SU-DHL-6 (cell line): ENCODE measurements at regions not wholly inside any gene's neighbourhood (a gene's known extent, or its start where the extent isn't known, plus 50 kb on each side); places are given as distances from the start of the nearest gene placed in this dataset.

Experiments used
- H2AFZ ChIP-seq: fragments of 200-600 bp; sonication (generic); 2 replicates; pipeline ENCODE4 v1.6.1; 2014; ENCODE audit warnings: low read depth, mild to moderate bottlenecking, moderate library complexity, mixed read lengths, antibody characterized with exemption, low read length; ENCODE audit not compliant: severe bottlenecking
- H3F3A ChIP-seq: fragments of 200-600 bp; shearing (Covaris generic); 2 replicates; pipeline ENCODE4 v1.6.0; 2016; ENCODE audit warnings: antibody characterized with exemption, mild to moderate bottlenecking; ENCODE audit not compliant: insufficient read depth
- H3K27ac ChIP-seq: fragments of 200-600 bp; sonication (generic); 2 replicates; pipeline ENCODE4 v1.5.1; 2016; ENCODE audit warnings: low read depth, mild to moderate bottlenecking, low read length, moderate library complexity, mixed read lengths
- H3K27me3 ChIP-seq: fragments of 200-600 bp; sonication (generic), shearing (Covaris generic); 2 replicates; pipeline ENCODE4 v1.6.0; 2014; ENCODE audit warnings: mild to moderate bottlenecking, low read length
- H3K36me3 ChIP-seq: fragments of 200-600 bp; sonication (generic); 2 replicates; pipeline ENCODE4 v1.6.1; 2014; ENCODE audit warnings: mild to moderate bottlenecking, low read length, mixed read lengths
- H3K4me2 ChIP-seq: fragments of 300-600, 200-600 bp; shearing (Covaris generic), sonication (generic); 2 replicates; pipeline ENCODE4 v1.6.0; 2014; ENCODE audit warnings: low read length, low read depth, mild to moderate bottlenecking; ENCODE audit not compliant: poor library complexity, severe bottlenecking
- H3K4me3 ChIP-seq: fragments of 200-600 bp; sonication (generic); 2 replicates; pipeline ENCODE4 v1.5.1; 2014; ENCODE audit warnings: antibody characterized with exemption, low read length, mild to moderate bottlenecking, mixed read lengths; ENCODE audit not compliant: insufficient read depth, poor library complexity, severe bottlenecking
- H3K79me2 ChIP-seq: fragments of 200-600 bp; sonication (generic); 2 replicates; pipeline ENCODE4 v1.6.1; 2014; ENCODE audit warnings: mild to moderate bottlenecking, low read length, moderate library complexity; ENCODE audit not compliant: insufficient read depth
- H3K9ac ChIP-seq: fragments of 200-600 bp; sonication (generic); 2 replicates; pipeline ENCODE4 v1.7.0; 2014; ENCODE audit warnings: mild to moderate bottlenecking, low read length
- H3K9me2 ChIP-seq: fragments of 200-600 bp; sonication (generic); replicated peaks from 2 replicates; pipeline ENCODE4 v1.6.1; 2014; ENCODE audit warnings: low read length; ENCODE audit not compliant: insufficient read depth
- H3K9me3 ChIP-seq: fragments of 200-600 bp; sonication (generic); 2 replicates; pipeline ENCODE4 v1.6.1; 2014; ENCODE audit warnings: low read length, mixed read lengths; ENCODE audit not compliant: insufficient read depth
- H4K20me1 ChIP-seq: fragments of 200-600 bp; sonication (generic); 2 replicates; pipeline ENCODE4 v1.6.1; 2014; ENCODE audit warnings: low read depth, mild to moderate bottlenecking, antibody characterized with exemption, low read length, moderate library complexity, mixed read lengths
- CTCF ChIP-seq: fragments of 200-600 bp; sonication (generic); IDR thresholded peaks from one replicate; pipeline ENCODE4 v1.5.1; 2017; ENCODE audit warnings: antibody characterized with exemption, mild to moderate bottlenecking, low read length, moderate library complexity; ENCODE audit not compliant: insufficient read depth, poor library complexity, severe bottlenecking
- EZH2phosphoT487 ChIP-seq: fragments of 200-600 bp; sonication (generic), shearing (Covaris generic); conservative IDR thresholded peaks from 2 replicates; pipeline ENCODE4 v1.6.1; 2018; ENCODE audit warnings: mild to moderate bottlenecking, antibody characterized with exemption, low read length, moderate library complexity, mixed read lengths

GRCh38 chr20:47957135-47957534, 171.9 kb upstream of the SULF2 start:
- no peaks in the 10 kb centered on the region for H3K79me2 ChIP-seq
- no peaks in the 10 kb centered on the region for H3K9me3 ChIP-seq
- no peak overlapping the region for H3K4me2 ChIP-seq
- H4K20me1 ChIP-seq, result no peaks in the 10 kb centered on the region
- H2AFZ ChIP-seq, result no peak overlapping the region
- H3K9me2 ChIP-seq, result no peaks in the 10 kb centered on the region
- no peak overlapping the region for H3K4me3 ChIP-seq
- H3F3A ChIP-seq, result no peaks in the 10 kb centered on the region
- TF ChIP-seq EZH2phosphoT487 (no peak), CTCF (no peak)
- no peaks in the 10 kb centered on the region for H3K36me3 ChIP-seq
- no peak overlapping the region for H3K9ac ChIP-seq
- H3K27ac ChIP-seq, result no peak overlapping the region
- no peaks in the 10 kb centered on the region for H3K27me3 ChIP-seq

GRCh38 chr20:47956268-47956995, 171.2 kb upstream of the SULF2 start:
- no peak overlapping the region for H2AFZ ChIP-seq
- no peaks in the 10 kb centered on the region for H3K9me3 ChIP-seq
- no peaks in the 10 kb centered on the region for H3K79me2 ChIP-seq
- H3K9ac ChIP-seq, result no peak overlapping the region
- no peaks in the 10 kb centered on the region for H3K36me3 ChIP-seq
- TF ChIP-seq EZH2phosphoT487 (no peak), CTCF (no peak)
- no peaks in the 10 kb centered on the region for H3K9me2 ChIP-seq
- no peak overlapping the region for H3K4me2 ChIP-seq
- H4K20me1 ChIP-seq, result no peaks in the 10 kb centered on the region
- no peak overlapping the region for H3K27ac ChIP-seq
- H3F3A ChIP-seq, result no peaks in the 10 kb centered on the region
- H3K4me3 ChIP-seq, result no peak overlapping the region
- H3K27me3 ChIP-seq, result no peaks in the 10 kb centered on the region

- Histone ChIP-seq H4K20me1 (no peaks in the 10 kb centered on the region), H3K9ac (no peak overlapping the region), H3K4me2 (no peak overlapping the region), H3K36me3 (no peaks in the 10 kb centered on the region), H3K27ac (no peak overlapping the region), H2AFZ (no peak overlapping the region), H3F3A (no peaks in the 10 kb centered on the region), H3K4me3 (no peak overlapping the region), H3K79me2 (no peaks in the 10 kb centered on the region), H3K9me3 (no peaks in the 10 kb centered on the region), H3K9me2 (no peaks in the 10 kb centered on the region), H3K27me3 (no peaks in the 10 kb centered on the region)
- no peak for TF ChIP-seq EZH2phosphoT487
- TF ChIP-seq CTCF, result no peak
Observed at GRCh38 chr20:47953471-47953870, 168.2 kb upstream of the SULF2 start.
